ENCODE measurements at regions not wholly inside any gene's neighbourhood (a gene's known extent, or its start where the extent isn't known, plus 50 kb on each side); places are given as distances from the start of the nearest gene placed in this dataset.

GRCh38 chr6:163671355-163671754 is 256.8 kb downstream of the QKI start:
- TF ChIP-seq CTCF (IDR thresholded peaks at IDR 0.05; ENCODE audit: poor library complexity, severe bottlenecking) (no peak), POLR2AphosphoS5 (IDR thresholded peaks at IDR 0.05) (no peak), RAD21 (conservative IDR thresholded peaks at IDR 0.05) (no peak), TAF1 (IDR thresholded peaks at IDR 0.05; ENCODE audit: low read depth) (no peak), EZH2 (IDR thresholded peaks at IDR 0.05; ENCODE audit: borderline replicate concordance, insufficient read depth, low read length, poor library complexity, severe bottlenecking) (no peak), MXI1 (conservative IDR thresholded peaks at IDR 0.05; ENCODE audit: poor library complexity, severe bottlenecking) (no peak), SMC3 (conservative IDR thresholded peaks at IDR 0.05; ENCODE audit: poor library complexity) (no peak), REST (IDR thresholded peaks at IDR 0.05; ENCODE audit: borderline replicate concordance) (no peak)

Measured in neural cell (in vitro differentiated cells).